Transverse colon (tissue), 4 donors: ENCODE measurements at regions not wholly inside any gene's neighbourhood (a gene's known extent, or its start where the extent isn't known, plus 50 kb on each side); places are given as distances from the start of the nearest gene placed in this dataset.

Experiments used
- DNase-seq: peaks from one replicate; pipeline ENCODE4 v3.0.0-alpha.2; 2019
- H3K27ac ChIP-seq, 4 donors: fragments of 200-600 bp; sonication (generic); 2 replicates each; pipeline ENCODE4 v1.5.1; 2016 to 2018; ENCODE audit warnings: inconsistent platforms in 4 of 4
- H3K27me3 ChIP-seq: fragments of 200-600 bp; sonication (generic); 2 replicates; pipeline ENCODE4 v1.5.1; 2017; ENCODE audit warnings: inconsistent platforms
- H3K36me3 ChIP-seq, 4 donors: fragments of 200-600 bp; sonication (generic); 2 replicates each; pipeline ENCODE4 v1.5.1; 2017 to 2019; ENCODE audit warnings: inconsistent platforms in 4 of 4
- H3K4me1 ChIP-seq, 4 donors: fragments of 200-600 bp; sonication (generic); 2 replicates each; pipeline ENCODE4 v1.5.1; 2017 to 2020; ENCODE audit warnings: inconsistent platforms in 4 of 4
- H3K4me3 ChIP-seq, 4 donors: fragments of 200-600 bp; sonication (generic); 1 replicate in 1 of 4; 2 replicates in 3 of 4; pipeline versions ENCODE4 v1.5.1 to v1.6.1; 2017 to 2019; ENCODE audit warnings: inconsistent platforms in 4 of 4
- H3K9me3 ChIP-seq, 2 donors: fragments of 200-600 bp; sonication (generic); 2 replicates each; pipeline ENCODE4 v1.5.1; 2017 to 2019; ENCODE audit warnings: inconsistent platforms in 2 of 2
- EP300 ChIP-seq: sonication (generic); formaldehyde crosslinking; IDR thresholded peaks from one replicate; pipeline ENCODE4 v1.6.1; 2017; ENCODE audit warnings: antibody characterized with exemption, low read depth
- POLR2A ChIP-seq: fragments of 450-650 bp; IDR thresholded peaks from one replicate; pipeline ENCODE4 v1.6.1; 2016; ENCODE audit warnings: antibody characterized with exemption, mild to moderate bottlenecking, moderate library complexity
- POLR2AphosphoS5 ChIP-seq, 3 donors: sonication (generic); formaldehyde crosslinking; IDR thresholded peaks; one replicate each; pipeline ENCODE4 v1.6.1; 2016; ENCODE audit warnings: antibody characterized with exemption in 3 of 3
- WGBS, 2 donors: methylation state at CpG; one replicate each; pipeline ENCODE4 v1.1.5; 2018; ENCODE audit warnings: low coverage in 1 of 2; 5-methylcytosine and 5-hydroxymethylcytosine counted together
- in situ Hi-C, 4 donors: fragments of 200-750 bp; cut with MboI; loops; one replicate each; pipeline versions ENCODE4 v1.15.0 to v1.15.1; 2017; ENCODE audit warnings: low sequenced_read_pairs in 3 of 4, low pct_ligation_motif_present in 1 of 4, low pct_unique_long_range_greater_than_20kb in 1 of 4
- intact Hi-C: fragments of 100-400 bp; cut with DNase I; formaldehyde crosslinking; loops from one replicate; pipeline ENCODE4 v1.15.1; 2023; ENCODE audit warnings: low total_unique reads
- TF ChIP-seq, protein P1 (sequence below), 5 experiments: fragments of 200-600 bp in 3 of 5; fragments of 450-650 bp in 2 of 5; sonication (generic) in 3 of 5; IDR thresholded peaks; 1 replicate in 2 of 5; 2 replicates in 3 of 5; pipeline ENCODE4 v1.5.1; 2016 to 2017; ENCODE audit warnings: antibody characterized with exemption in 5 of 5, inconsistent platforms in 3 of 5, mild to moderate bottlenecking in 2 of 5, moderate library complexity in 1 of 5

DNA sequence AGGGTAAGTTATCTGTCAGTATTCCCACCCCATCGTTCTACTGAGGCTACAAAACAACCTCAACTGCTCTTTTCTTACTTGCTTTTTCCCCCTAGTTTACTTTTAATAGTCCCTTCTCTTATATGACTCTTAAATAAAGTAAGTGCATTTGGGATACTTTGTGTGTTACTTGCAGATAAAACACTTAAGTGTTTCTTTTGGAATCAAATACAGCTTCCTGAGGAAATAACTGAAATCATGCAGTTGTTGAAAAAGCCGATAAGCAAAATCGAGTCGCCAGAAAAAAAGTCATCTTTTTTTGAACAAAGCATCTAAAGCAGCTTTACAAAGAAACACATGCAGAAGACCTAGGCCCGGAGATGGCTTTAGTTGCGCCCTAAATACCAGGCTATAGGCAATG is 53.5 kb upstream of the EPB41L4A start:
- DNase-seq: no peak
- Histone ChIP-seq H3K27me3 (no peaks in the 10 kb centered on the region), H3K27ac (no peak overlapping the region), H3K36me3 (no peaks in the 10 kb centered on the region), H3K4me1 (no peaks in the 10 kb centered on the region), H3K4me3 (no peak overlapping the region), H3K9me3 (no peaks in the 10 kb centered on the region)
- WGBS, 2 donors: 49 to 71% methylated on average over 6 of the region's 6 CpGs
- TF ChIP-seq, protein P1, sequence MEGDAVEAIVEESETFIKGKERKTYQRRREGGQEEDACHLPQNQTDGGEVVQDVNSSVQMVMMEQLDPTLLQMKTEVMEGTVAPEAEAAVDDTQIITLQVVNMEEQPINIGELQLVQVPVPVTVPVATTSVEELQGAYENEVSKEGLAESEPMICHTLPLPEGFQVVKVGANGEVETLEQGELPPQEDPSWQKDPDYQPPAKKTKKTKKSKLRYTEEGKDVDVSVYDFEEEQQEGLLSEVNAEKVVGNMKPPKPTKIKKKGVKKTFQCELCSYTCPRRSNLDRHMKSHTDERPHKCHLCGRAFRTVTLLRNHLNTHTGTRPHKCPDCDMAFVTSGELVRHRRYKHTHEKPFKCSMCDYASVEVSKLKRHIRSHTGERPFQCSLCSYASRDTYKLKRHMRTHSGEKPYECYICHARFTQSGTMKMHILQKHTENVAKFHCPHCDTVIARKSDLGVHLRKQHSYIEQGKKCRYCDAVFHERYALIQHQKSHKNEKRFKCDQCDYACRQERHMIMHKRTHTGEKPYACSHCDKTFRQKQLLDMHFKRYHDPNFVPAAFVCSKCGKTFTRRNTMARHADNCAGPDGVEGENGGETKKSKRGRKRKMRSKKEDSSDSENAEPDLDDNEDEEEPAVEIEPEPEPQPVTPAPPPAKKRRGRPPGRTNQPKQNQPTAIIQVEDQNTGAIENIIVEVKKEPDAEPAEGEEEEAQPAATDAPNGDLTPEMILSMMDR (IDR thresholded peaks at IDR 0.05): no peak
- TF ChIP-seq POLR2A (no peak), EP300 (no peak), POLR2AphosphoS5 (IDR thresholded peaks at IDR 0.05) (no peak)
- intact Hi-C loops (no loop called here), in situ Hi-C loops (no loop called here)

DNA sequence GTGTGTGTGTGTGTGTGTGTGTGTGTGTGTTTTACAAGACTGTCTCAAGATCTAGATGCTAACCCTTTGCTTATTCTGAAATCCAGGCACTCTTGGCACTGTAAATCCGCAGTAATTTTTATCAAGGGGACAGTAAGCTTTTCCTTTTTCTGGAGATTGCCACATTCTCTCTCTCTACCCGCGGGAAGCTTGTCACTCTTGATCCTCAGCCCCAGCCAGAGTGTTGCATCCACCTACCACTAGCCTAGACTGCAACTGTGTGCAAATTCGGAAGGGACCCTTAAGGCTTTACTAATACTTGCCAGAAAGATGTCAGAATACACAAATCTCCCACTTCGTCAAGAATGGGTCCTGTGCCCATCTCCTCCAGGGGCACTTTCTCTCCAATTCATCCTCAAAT is 54.9 kb upstream of the EPB41L4A start:
- H3K27ac ChIP-seq: no peak overlapping the region
- in situ Hi-C loops: no loop called here
- H3K4me1 ChIP-seq: no peaks in the 10 kb centered on the region
- WGBS, 2 donors: 83 to 87% methylated on average over 1 to 5 of the region's 5 CpGs
- TF ChIP-seq EP300: no peak
- TF ChIP-seq, protein P1 (IDR thresholded peaks at IDR 0.05): no peak
- no peak for TF ChIP-seq POLR2A
- no peak for TF ChIP-seq POLR2AphosphoS5 (IDR thresholded peaks at IDR 0.05)
- H3K9me3 ChIP-seq: no peaks in the 10 kb centered on the region
- H3K27me3 ChIP-seq: no peaks in the 10 kb centered on the region
- intact Hi-C loops: no loop called here
- DNase-seq: no peak
- no peaks in the 10 kb centered on the region for H3K36me3 ChIP-seq
- H3K4me3 ChIP-seq: no peak overlapping the region

DNA sequence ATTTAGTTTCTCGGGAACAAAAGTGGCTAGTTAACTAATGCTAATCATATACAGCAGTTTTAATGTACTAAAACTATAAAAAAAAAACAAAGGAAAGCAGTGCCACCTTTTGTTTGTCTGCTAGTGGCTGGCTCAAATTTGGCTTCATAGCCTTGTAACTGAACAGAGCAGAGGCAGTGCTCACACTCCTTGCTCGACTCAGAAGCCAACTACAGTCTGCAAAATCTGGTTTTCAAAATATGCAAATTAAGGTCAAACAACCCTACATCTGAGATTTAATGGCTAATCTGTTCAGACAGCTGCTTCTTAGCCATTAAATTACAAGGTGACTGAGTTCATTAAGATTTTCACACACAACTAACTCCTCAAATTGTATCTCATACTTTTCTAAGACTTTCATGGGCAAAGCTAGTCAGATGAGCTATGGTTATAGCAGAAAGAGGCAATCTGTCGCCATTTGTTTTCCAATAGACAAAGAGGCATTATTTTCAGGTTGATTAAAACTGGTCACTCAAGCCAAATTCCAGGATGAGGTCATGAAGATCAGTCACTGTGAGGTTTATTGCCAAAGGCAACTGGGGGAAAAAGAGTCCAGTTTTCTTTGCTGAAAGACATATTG is 56.8 kb upstream of the EPB41L4A start:
- Histone ChIP-seq H3K9me3 (no peaks in the 10 kb centered on the region), H3K27me3 (no peaks in the 10 kb centered on the region), H3K4me1 (no peaks in the 10 kb centered on the region), H3K36me3 (no peaks in the 10 kb centered on the region), H3K27ac (no peak overlapping the region), H3K4me3 (no peak overlapping the region)
- TF ChIP-seq, protein P1 (IDR thresholded peaks at IDR 0.05): no peak
- TF ChIP-seq POLR2A (no peak), EP300 (no peak)
- in situ Hi-C loops: no loop called here
- WGBS, 2 donors: 47 to 50% methylated on average over 2 to 3 of the region's 3 CpGs
- DNase-seq: no peak
- intact Hi-C loops: no loop called here

DNA sequence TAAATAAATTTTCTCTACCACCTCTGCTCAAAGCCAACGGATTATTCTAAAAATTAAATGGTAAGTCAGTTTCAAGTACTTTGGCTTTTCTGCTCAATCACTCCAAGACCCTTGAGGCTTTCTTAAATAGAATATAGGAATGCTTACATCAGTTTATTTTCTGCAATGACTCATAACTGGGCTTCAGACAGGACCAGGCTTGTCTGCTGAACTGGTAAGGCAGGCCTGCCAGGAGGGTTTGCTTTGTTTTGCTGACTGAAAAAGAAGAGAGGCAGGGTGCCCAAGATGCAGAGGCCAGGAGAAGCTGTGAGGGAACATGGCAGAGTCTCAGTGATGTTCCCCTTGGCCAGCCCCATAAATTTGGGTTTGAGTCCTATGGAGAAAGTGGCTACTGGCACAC is 60.3 kb upstream of the EPB41L4A start:
- Histone ChIP-seq H3K4me1 (no peaks in the 10 kb centered on the region), H3K36me3 (no peaks in the 10 kb centered on the region), H3K27me3 (no peaks in the 10 kb centered on the region), H3K27ac (no peak overlapping the region), H3K4me3 (no peak overlapping the region), H3K9me3 (no peaks in the 10 kb centered on the region)
- TF ChIP-seq POLR2AphosphoS5 (IDR thresholded peaks at IDR 0.05) (no peak), EP300 (no peak), POLR2A (no peak)
- TF ChIP-seq, protein P1 (IDR thresholded peaks at IDR 0.05): no peak
- in situ Hi-C loops (no loop called here), intact Hi-C loops (no loop called here)
- 70 to 90% methylated on average over 1 of the region's 1 CpG for WGBS, 2 donors
- no peak for DNase-seq
